Hepatocyte (in vitro differentiated cells): ENCODE measurements at regions not wholly inside any gene's neighbourhood (a gene's known extent, or its start where the extent isn't known, plus 50 kb on each side); places are given as distances from the start of the nearest gene placed in this dataset.

Experiments
- DNase-seq: peaks from one replicate; pipeline ENCODE4 v3.0.0-alpha.2; 2016; ENCODE audit warnings: low spot score
- H2AFZ ChIP-seq: fragments of 200-600 bp; sonication (generic); 2 replicates; pipeline ENCODE4 v1.6.0; 2016; ENCODE audit warnings: antibody characterized with exemption, mild to moderate bottlenecking
- H3K27ac ChIP-seq: fragments of 200-600 bp; sonication (generic); 2 replicates; pipeline ENCODE4 v1.5.1; 2016; ENCODE audit warnings: mild to moderate bottlenecking
- H3K27me3 ChIP-seq: fragments of 200-600 bp; sonication (generic); 2 replicates; pipeline ENCODE4 v1.6.1; 2016
- H3K36me3 ChIP-seq: fragments of 200-600 bp; sonication (generic); replicated peaks from 2 replicates; pipeline ENCODE4 v1.5.1; 2016; ENCODE audit warnings: low read depth; ENCODE audit not compliant: insufficient read depth
- H3K4me1 ChIP-seq: fragments of 200-600 bp; sonication (generic); 2 replicates; pipeline ENCODE4 v1.5.1; 2016; ENCODE audit warnings: mild to moderate bottlenecking, moderate library complexity; ENCODE audit not compliant: insufficient read depth
- H3K4me2 ChIP-seq: fragments of 200-600 bp; sonication (generic); 2 replicates; pipeline ENCODE4 v1.6.0; 2016
- H3K4me3 ChIP-seq: fragments of 200-600 bp; sonication (generic); 2 replicates; pipeline ENCODE4 v1.5.1; 2016; ENCODE audit warnings: mild to moderate bottlenecking
- H3K79me2 ChIP-seq: fragments of 200-600 bp; sonication (generic); 2 replicates; pipeline ENCODE4 v1.6.0; 2017; ENCODE audit warnings: mild to moderate bottlenecking
- H3K9me2 ChIP-seq: fragments of 200-600 bp; sonication (generic); replicated peaks from 2 replicates; pipeline ENCODE4 v1.6.0; 2017; ENCODE audit warnings: mild to moderate bottlenecking; ENCODE audit not compliant: insufficient read depth
- H3K9me3 ChIP-seq: fragments of 200-600 bp; sonication (generic); 2 replicates; pipeline ENCODE4 v1.5.1; 2016; ENCODE audit warnings: low read depth, mild to moderate bottlenecking
- H4K20me1 ChIP-seq: fragments of 200-600 bp; sonication (generic); 2 replicates; pipeline ENCODE4 v1.6.0; 2016; ENCODE audit warnings: mild to moderate bottlenecking; ENCODE audit not compliant: insufficient read depth, poor library complexity, severe bottlenecking
- CTCF ChIP-seq: fragments of 200-600 bp; sonication (generic); IDR thresholded peaks from 2 replicates; pipeline ENCODE4 v1.5.1; 2016; ENCODE audit warnings: antibody characterized with exemption, mild to moderate bottlenecking; ENCODE audit not compliant: poor library complexity
- EZH2 ChIP-seq: fragments of 200-600 bp; sonication (generic); IDR thresholded peaks from 2 replicates; pipeline ENCODE4 v1.6.1; 2016; ENCODE audit warnings: antibody characterized with exemption, mild to moderate bottlenecking, borderline replicate concordance
- EZH2phosphoT487 ChIP-seq: fragments of 200-600 bp; sonication (generic); IDR thresholded peaks from one replicate; pipeline ENCODE4 v1.6.1; 2018; ENCODE audit warnings: antibody characterized with exemption, mild to moderate bottlenecking, low read depth, moderate library complexity; ENCODE audit not compliant: unreplicated experiment, severe bottlenecking
- WGBS: methylation state at CpG from one replicate; pipeline ENCODE4 v1.1.6; 2016; ENCODE audit warnings: low lambda C conversion rate; ENCODE audit errors: missing lambda C conversion rate; 5-methylcytosine and 5-hydroxymethylcytosine counted together

DNA sequence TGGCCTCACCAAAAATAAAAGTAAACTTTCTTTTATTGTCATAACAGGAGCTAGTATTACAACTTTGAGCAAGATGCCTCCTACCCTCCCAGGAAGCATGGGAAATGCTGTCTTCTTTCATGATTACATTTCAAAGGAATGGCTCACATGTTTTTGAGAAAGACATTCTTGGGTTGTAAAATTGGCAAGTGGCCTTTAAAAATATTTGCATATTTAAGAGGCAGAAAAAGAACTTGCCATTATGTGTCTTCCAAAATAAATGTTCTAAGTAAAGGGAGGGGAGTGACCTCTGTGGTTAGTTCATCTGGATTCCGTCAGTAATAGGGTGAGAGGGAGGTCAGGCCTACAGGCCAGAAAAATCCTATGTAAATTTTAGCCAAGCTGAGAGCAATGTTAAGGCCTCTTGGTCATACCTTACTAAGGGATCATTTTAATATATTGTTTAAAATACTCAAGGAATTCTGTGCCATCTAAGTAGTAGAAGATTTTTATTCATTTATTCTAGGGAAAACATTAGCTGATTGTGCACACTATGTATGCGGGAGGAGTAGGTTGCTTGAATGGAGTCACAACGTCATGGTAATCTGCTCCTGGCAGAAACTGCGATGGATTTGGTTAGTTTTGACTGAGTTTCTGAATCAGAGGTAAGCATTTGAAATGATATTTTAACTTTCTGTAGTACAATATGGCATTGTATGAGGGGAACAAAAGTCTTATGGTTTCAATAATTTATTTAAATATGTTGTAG, 1485.7 kb upstream of the CDH9 start:
- TF ChIP-seq EZH2phosphoT487 = no peak
- no peak for TF ChIP-seq CTCF
- no peak for TF ChIP-seq EZH2
- WGBS = 81% methylated on average over 4 of the region's 4 CpGs
- H3K79me2 ChIP-seq = no peaks in the 10 kb centered on the region
- H2AFZ ChIP-seq = no peak overlapping the region
- H4K20me1 ChIP-seq = no peaks in the 10 kb centered on the region
- no peaks in the 10 kb centered on the region for H3K9me3 ChIP-seq
- no peaks in the 10 kb centered on the region for H3K9me2 ChIP-seq
- H3K4me1 ChIP-seq = no peaks in the 10 kb centered on the region
- no peak overlapping the region for H3K4me2 ChIP-seq
- H3K27me3 ChIP-seq = no peaks in the 10 kb centered on the region
- no peak for DNase-seq
- H3K36me3 ChIP-seq = no peaks in the 10 kb centered on the region
- H3K27ac ChIP-seq = no peak overlapping the region
- H3K4me3 ChIP-seq = no peak overlapping the region

GRCh38 chr5:28523416-28523815, 1485.0 kb upstream of the CDH9 start:
- Histone ChIP-seq H3K4me2 (no peak overlapping the region), H3K9me3 (no peaks in the 10 kb centered on the region), H2AFZ (no peak overlapping the region), H3K4me1 (no peaks in the 10 kb centered on the region), H3K4me3 (no peak overlapping the region), H3K27ac (no peak overlapping the region), H3K9me2 (no peaks in the 10 kb centered on the region), H4K20me1 (no peaks in the 10 kb centered on the region), H3K36me3 (no peaks in the 10 kb centered on the region), H3K79me2 (no peaks in the 10 kb centered on the region), H3K27me3 (no peaks in the 10 kb centered on the region)
- no peak for DNase-seq
- 100% methylated on average over 1 of the region's 1 CpG for WGBS
- TF ChIP-seq EZH2phosphoT487 = no peak
- TF ChIP-seq CTCF = no peak
- TF ChIP-seq EZH2 = no peak

DNA sequence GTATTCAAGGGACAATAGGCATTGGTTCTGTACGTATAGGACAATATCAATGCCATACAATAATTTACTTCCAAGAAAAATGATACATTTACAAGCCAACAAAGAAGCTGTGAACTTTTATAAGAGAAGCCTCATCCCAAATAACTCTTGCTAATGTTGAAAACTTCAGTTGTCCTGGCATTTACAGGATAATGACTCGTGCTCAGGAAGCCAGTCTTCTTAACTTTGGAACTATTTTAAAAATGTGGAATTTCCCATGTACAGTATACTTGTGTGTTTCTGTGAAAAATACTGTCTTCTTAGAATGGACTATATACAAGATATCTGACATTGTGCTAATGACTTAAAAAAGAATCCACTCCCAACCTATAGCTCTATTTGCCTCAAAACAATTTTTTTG, 1479.3 kb upstream of the CDH9 start:
- Histone ChIP-seq H3K27ac (no peak overlapping the region), H3K9me3 (no peaks in the 10 kb centered on the region), H4K20me1 (no peaks in the 10 kb centered on the region), H3K36me3 (no peaks in the 10 kb centered on the region), H3K4me2 (no peak overlapping the region), H3K79me2 (no peaks in the 10 kb centered on the region), H3K9me2 (no peaks in the 10 kb centered on the region), H3K4me1 (no peaks in the 10 kb centered on the region), H2AFZ (no peak overlapping the region), H3K4me3 (no peak overlapping the region), H3K27me3 (no peaks in the 10 kb centered on the region)
- 68% methylated on average over 2 of the region's 2 CpGs for WGBS
- TF ChIP-seq EZH2 (no peak), CTCF (no peak), EZH2phosphoT487 (no peak)
- DNase-seq = no peak
